ENCODE measurements at regions not wholly inside any gene's neighbourhood (a gene's known extent, or its start where the extent isn't known, plus 50 kb on each side); places are given as distances from the start of the nearest gene placed in this dataset.

- H3K4me3 ChIP-seq (ENCODE audit: low read depth, low read length): no peak overlapping the region
- no peak for DNase-seq (ENCODE audit: low read depth)
Measured at GRCh38 chr9:115241641-115242040, 123.7 kb upstream of the TNC start.

DNA sequence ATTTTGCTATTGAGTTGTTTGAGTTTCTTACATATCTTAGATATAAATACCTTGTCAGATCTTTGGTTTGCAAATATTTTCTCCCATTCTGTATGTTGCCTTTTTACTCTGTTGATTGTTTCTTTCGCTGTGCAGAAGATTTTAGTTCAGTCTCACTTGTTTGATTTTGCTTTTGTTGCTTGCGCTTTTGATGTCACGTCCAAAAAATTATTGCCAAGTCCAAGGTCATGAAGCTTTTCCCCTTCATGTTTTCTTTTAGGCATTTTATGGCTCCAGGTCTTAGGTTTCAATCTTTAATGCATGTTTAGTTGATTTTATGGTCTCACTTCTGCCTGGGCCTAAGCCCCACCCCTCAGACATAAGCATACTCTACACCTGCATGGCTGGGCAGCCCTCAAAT lies 131.5 kb upstream of the TNC start:
- DNase-seq (ENCODE audit: low read depth): no peak
- H3K4me3 ChIP-seq (ENCODE audit: low read depth, low read length): no peak overlapping the region

GRCh38 chr9:115250621-115251032 lies 132.7 kb upstream of the TNC start:
- peak; percentile 80 for DNase-seq (ENCODE audit: low read depth)
- no peak overlapping the region for H3K4me3 ChIP-seq (ENCODE audit: low read depth, low read length)

DNA sequence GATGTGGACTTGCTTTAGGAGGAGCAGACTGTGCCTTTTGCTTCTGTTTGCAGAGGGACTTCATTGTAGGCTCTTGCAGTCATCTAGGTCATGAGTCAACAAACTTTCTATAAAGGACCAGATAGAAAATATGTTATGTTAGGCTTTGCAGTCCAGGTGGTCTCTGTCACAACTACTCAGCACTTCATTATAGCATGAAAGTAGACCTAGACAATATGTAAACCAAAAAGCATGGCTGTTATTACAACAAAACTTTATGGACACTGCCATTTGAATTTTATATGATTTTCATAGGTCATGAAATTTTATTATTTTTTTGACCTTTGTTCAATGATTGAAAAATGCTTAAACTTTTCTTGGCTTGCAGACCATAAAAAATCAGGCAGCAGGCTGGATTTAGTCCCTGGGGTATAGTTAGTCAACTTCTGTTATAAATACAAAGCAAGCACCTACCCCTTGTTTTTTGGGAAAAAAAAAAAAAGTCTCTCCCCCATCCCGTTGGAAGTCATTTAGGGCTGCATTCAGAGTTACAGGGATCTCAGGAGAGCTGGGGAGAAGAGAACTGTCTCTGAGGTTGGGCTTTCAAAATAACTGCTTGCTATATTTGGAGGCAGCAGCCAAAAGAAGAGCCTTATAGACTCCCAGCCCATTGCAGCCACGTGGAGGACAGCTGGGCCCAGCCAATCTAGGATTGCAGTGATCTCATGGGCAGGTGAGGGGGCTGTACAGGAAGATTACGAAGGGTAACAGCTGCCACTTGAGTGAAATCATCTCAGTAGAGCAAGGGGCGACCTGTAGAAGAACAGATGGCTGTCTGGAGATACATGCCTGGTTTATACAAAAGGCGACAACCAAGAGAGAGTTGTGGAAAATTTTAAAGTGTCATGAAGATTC lies 136.6 kb upstream of the TNC start:
- DNase-seq (ENCODE audit: low read depth): peak; percentile 69
- H3K4me3 ChIP-seq (ENCODE audit: low read depth, low read length): no peak overlapping the region

- DNase-seq (ENCODE audit: low read depth): no peak
- H3K4me3 ChIP-seq (ENCODE audit: low read depth, low read length): no peak overlapping the region
Measured at GRCh38 chr9:115261656-115262081, 143.7 kb upstream of the TNC start.

DNA sequence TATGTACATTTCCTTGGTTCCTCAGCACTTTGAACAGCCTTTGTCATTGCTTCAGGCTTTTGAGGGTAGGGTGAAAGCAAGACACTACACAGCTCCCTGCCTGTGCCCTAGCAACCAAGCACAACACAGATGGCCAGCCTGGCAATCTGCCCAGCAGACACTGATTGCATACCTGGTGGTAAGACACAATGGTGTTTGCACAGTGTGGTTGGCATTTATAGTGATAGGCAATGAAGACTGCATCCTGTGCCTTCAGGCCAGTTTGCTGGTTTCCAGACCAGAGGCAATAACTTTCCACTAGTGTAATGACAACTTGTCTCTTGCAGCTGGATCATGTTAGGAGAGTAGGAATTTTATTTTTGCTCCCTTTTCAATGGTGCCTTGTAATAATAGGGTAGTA lies 144.5 kb upstream of the TNC start:
- H3K4me3 ChIP-seq (ENCODE audit: low read depth, low read length): no peak overlapping the region
- peak; percentile 68 for DNase-seq (ENCODE audit: low read depth)

DNA sequence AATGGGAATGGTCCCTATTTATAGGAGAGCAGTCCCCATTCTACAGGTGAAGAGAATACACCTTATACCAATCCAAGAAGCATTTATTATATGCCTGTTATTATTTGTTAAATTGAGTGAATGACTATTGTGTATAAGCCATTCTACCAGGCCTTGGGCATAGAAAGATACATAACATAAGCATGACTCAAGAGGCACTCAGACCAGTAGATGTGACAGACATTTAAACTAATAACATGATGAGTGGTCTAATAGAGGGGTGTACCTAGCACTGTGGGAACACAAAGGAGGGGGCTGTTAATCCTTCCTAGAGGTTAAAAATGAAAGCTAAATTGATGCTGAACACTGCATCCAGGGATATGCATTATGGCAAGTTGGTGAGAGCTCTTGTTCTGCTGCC lies 145.0 kb upstream of the TNC start:
- DNase-seq (ENCODE audit: low read depth): no peak
- no peak overlapping the region for H3K4me3 ChIP-seq (ENCODE audit: low read depth, low read length)

DNA sequence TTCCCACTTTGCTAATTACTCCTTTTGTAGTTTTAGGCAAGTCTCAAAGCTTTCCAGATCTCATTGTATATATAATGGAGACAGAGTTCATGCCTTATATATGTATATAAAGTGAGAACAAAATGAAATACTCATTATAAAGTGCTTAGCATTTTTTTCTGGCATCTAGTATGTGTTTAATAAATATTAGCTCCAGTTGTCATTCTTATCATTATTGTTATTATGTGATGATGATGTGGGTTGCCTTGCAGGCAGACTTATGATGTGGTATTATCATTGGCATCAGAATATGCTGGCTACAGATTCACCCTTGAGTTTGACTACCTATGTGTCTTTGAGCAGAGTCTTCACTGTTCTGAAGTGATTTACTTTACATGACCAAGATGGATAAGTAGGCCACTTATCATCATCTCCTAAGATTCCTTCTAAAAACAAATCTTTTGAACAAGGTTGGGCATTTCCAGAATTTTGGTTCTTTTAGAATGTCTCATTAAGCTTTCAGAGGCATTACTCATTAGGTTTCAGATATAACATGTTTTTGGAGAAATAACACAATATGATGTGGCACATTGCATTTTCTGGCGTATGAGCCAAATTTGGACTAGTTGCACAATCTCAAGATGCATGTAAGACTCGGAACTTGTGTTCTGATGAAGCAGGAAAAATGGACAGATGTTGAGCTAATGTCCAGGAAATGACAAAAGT lies 145.6 kb upstream of the TNC start:
- DNase-seq (ENCODE audit: low read depth): peak; percentile 57
- H3K4me3 ChIP-seq (ENCODE audit: low read depth, low read length): no peak overlapping the region

DNA sequence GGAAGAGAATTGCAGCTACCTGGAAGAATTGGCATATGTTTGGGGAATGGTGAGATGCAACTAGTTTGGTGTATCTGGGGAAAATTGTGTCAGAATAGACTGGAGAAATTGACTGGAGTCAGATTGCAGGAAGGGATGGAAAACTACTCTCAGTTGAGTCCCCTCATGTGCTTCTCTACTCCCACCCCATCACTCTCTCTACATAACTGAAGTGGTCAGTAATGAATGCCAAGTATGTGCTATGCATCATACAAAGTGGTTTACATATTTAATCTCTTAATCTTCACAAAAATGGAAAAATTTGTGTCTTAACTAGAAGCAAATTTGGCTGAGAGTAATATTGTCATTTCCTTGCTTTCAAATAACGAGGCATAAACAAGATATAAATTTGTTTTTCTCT lies 146.4 kb upstream of the TNC start:
- DNase-seq (ENCODE audit: low read depth): no peak
- H3K4me3 ChIP-seq (ENCODE audit: low read depth, low read length): no peak overlapping the region

GRCh38 chr9:115267790-115268189 lies 149.8 kb upstream of the TNC start:
- no peak overlapping the region for H3K4me3 ChIP-seq (ENCODE audit: low read depth, low read length)
- no peak for DNase-seq (ENCODE audit: low read depth)

GRCh38 chr9:115275753-115276152 lies 157.8 kb upstream of the TNC start:
- no peak for DNase-seq (ENCODE audit: low read depth)
- no peak overlapping the region for H3K4me3 ChIP-seq (ENCODE audit: low read depth, low read length)

GRCh38 chr9:115276621-115277020 lies 158.7 kb upstream of the TNC start:
- no peak overlapping the region for H3K4me3 ChIP-seq (ENCODE audit: low read depth, low read length)
- DNase-seq (ENCODE audit: low read depth): no peak

- no peak for DNase-seq (ENCODE audit: low read depth)
- no peak overlapping the region for H3K4me3 ChIP-seq (ENCODE audit: low read depth, low read length)
Measured at GRCh38 chr9:115277301-115277700, 159.3 kb upstream of the TNC start.

DNA sequence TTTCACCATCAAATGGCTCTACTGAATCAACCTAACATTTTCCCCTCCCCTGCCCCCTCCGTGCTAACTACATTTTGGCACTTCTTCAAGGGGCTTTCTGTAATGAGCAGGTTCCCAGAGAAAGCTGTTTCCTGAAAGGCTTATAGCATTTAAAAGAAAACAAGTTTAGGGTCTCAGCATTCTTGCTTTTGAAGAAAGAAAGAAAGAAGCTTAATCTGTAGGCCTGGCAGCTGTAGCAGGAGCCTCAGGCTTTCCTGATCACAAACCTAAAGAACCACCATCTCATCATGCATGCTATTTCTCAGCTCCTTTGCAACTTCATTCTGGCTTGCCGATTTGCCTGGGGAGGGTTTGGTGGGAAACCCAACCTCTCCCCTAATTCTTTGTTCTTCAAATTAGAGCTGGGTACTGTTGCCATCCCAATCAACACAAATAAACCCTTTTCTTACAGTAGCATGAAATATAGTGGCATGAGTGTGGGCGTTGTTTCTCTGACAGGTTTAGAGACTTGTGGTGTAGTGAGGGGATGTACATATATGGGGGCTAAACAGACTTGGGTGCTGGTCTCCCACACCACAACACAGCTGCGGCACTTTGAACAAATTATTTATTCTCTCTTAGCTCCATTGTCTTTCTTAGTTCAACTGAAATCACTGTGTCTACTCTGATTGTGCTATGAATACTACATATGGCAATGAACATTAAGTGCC lies 160.5 kb upstream of the TNC start:
- DNase-seq (ENCODE audit: low read depth): no peak
- no peak overlapping the region for H3K4me3 ChIP-seq (ENCODE audit: low read depth, low read length)

DNA sequence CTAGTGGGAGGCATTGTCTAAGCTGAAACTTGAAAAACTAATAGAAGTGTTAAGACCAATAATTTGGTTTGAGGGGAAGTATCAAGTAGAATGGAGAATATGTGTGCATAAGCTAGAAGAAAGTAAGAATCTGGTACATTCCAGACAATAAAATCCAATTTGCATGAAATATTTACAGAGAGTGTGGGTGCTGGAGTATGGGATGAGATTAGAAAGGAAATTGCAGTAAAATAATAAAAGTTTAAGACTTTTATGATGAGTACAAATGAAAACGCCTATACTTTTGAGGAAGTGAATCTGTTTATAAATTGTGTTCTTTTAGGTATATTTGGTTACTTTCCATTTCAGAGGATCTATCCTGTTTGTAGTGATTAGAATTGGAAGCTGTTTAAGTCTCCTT lies 165.4 kb upstream of the TNC start:
- H3K4me3 ChIP-seq (ENCODE audit: low read depth, low read length): no peak overlapping the region
- DNase-seq (ENCODE audit: low read depth): no peak

- DNase-seq (ENCODE audit: low read depth): no peak
- no peak overlapping the region for H3K4me3 ChIP-seq (ENCODE audit: low read depth, low read length)
Measured at GRCh38 chr9:115285836-115286235, 167.9 kb upstream of the TNC start.

- H3K4me3 ChIP-seq (ENCODE audit: low read depth, low read length): no peak overlapping the region
- DNase-seq (ENCODE audit: low read depth): no peak
Measured at GRCh38 chr9:115286411-115286810, 168.5 kb upstream of the TNC start.

GRCh38 chr9:115289757-115290208 lies 171.8 kb upstream of the TNC start:
- peak; percentile 75 for DNase-seq (ENCODE audit: low read depth)
- no peak overlapping the region for H3K4me3 ChIP-seq (ENCODE audit: low read depth, low read length)

DNA sequence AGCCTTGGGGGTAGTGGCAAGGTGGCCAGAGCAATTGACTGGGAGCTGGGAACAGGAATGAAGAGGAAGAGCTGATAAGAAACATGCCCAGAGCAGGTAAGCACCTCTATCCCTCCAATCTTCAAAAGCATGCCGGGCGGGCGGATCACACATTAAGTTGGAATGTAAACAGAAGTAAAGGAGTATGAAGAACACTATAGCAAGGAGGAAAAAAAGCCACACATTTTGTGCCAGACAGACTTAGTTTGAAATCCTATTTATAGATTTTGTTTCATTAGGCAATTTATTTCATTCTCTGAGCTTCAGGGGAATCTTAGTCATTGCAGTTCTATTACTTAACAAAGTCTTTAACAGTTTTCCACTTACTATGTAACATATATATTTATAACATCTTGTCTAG lies 173.9 kb upstream of the TNC start:
- no peak for DNase-seq (ENCODE audit: low read depth)
- H3K4me3 ChIP-seq (ENCODE audit: low read depth, low read length): no peak overlapping the region

- DNase-seq (ENCODE audit: low read depth): no peak
- no peak overlapping the region for H3K4me3 ChIP-seq (ENCODE audit: low read depth, low read length)
Measured at GRCh38 chr9:115292584-115293279, 174.8 kb upstream of the TNC start.

All from skeletal muscle cell (primary cell).